Superior temporal gyrus (tissue), 1 donor: ENCODE measurements at regions not wholly inside any gene's neighbourhood (a gene's known extent, or its start where the extent isn't known, plus 50 kb on each side); places are given as distances from the start of the nearest gene placed in this dataset.
"Not testable (repeated sequence)": the region's sequence is repeated elsewhere in the genome, so short reads cannot be mapped to it uniquely, and the experiment has no call there.

Experiments used
- DNase-seq: peaks from one replicate; pipeline ENCODE4 v3.0.0-alpha.2; 2016; ENCODE audit errors: extremely low spot score

GRCh38 chr4:104138116-104138515 lies 356.6 kb downstream of the CXXC4 start:
- DNase-seq = no peak

GRCh38 chr4:104129243-104129642 lies 365.5 kb downstream of the CXXC4 start:
- no peak for DNase-seq

GRCh38 chr4:104128850-104129213 lies 365.9 kb downstream of the CXXC4 start:
- DNase-seq = no peak

- no peak for DNase-seq
Observed at GRCh38 chr4:104128031-104128849, 366.5 kb downstream of the CXXC4 start.

GRCh38 chr4:104123021-104123420 lies 371.7 kb downstream of the CXXC4 start:
- no peak for DNase-seq

DNA sequence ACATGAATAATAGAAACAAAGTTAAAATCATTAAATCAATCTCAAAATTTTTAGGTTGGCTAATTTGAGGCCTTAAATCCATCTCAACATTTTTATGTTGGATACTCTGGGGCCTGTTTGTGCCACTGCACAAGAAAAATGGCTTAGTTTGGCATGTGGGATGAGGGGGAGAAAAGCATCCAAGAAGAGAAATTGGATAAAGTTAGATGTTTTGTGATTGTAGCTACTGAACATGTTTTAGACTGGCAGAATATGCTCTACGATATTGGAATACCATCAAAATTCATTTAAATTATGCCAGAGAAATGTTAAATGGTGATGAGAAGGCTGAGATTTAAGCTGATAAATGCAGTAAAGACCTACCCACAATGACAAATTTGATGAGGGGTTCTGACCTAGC lies 376.9 kb downstream of the CXXC4 start:
- no peak for DNase-seq

- DNase-seq = no peak
Observed at GRCh38 chr4:104113850-104114249, 380.8 kb downstream of the CXXC4 start.

DNA sequence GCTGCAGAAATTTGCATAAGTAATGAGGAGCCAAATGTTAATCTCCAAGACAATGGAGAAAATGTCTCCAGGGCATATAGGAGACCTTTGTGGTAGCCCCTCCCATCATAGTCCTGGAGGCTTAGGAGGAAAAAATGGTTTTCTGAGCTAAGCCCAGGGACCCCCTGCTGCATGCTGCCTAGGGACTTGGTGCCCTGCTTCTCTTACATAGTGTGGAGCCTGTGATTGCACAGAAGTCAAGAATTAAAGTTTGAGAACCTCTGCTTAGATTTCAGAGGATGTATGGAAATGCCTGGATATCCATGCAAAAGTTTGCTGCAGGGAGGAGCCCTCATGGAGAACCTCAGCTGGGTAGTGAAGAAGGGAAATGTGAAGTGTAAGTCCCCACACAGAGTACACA lies 379.4 kb upstream of the TACR3 start:
- DNase-seq = no peak

DNA sequence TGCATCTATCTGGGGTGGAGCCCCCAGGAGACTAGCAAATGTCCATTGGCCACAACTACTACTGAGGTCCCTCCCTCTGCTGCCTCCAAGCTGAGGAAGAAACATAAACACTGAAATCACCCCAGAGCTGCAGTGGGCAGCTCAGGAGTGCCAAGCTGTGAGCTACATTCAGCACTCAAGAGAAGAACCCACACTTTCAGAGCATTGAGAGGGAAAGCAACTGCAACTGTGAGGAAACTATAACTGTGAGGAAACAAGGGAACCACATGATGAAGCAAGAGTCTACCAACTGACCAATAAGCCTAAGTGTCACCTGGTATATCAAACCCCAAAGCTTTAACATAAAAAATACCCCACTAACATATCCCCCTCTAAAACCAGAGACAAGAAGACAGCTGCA lies 373.5 kb upstream of the TACR3 start:
- DNase-seq = no peak

GRCh38 chr4:104073229-104073628 lies 353.4 kb upstream of the TACR3 start:
- DNase-seq = no peak

- no peak for DNase-seq
Observed at GRCh38 chr4:104066533-104066932, 346.7 kb upstream of the TACR3 start.

DNA sequence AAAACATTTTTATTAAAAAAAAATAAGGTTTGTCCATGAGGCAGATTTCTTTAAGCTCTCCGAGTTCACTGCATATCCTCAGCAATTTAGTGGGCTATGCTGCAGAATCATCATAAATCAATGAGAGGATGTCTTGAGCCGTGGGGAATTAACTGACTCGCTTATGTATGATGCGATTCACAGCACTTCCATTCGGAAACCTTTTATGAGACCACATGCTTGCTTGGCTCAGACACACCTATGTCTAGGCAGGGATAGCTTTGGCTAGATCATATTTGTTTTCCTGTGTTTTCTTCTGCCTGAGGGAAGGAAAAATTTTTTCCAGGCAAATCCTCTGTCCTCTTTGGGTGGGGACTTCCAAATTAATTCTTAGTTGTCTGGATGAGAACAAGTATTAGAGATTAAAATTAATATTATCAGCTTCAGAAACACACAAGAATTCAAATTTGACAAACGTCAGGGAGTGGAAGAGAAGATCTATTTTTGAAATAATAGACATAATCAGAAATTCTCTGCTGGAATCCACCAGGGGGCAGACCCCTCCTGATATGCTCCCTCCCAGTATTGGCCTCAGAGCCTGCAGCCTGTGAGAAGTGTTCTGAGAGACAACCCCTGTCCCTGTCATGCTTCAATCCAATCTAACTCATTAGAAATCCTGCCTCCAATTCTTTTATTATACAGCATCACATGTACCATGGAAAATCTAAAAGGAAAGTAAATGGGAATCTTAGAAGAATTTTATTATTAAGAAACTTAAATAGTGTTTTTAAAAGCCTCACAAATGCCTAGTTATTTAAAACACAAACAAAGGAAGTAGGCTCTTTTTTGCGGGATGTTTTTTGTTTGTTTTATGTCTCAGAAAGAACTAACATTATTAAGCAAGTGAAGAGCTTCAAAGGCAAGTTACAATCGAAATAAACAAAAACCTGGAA lies 345.1 kb upstream of the TACR3 start:
- peak; percentile 90 for DNase-seq

GRCh38 chr4:104063341-104063740 lies 343.6 kb upstream of the TACR3 start:
- DNase-seq = peak; percentile 35

DNA sequence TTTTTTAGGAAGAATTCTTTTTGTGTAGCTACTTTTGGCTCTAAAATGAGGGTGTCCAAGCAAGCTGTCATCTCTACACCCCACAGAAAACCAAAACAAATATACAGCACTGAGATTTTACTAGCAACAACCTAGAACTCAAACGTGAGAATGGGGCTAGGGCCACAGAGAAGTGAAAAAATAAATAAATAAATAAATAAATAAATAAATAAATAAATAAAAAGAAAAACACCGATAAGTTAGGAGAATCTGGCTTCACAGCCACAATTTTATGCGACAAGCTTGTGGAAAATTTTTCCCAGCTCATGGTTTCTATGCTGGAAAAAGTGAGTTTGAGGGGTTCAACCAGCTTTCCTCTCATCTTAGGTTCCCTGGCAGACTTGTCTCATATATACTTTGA lies 324.6 kb upstream of the TACR3 start:
- DNase-seq = no peak

GRCh38 chr4:104032896-104033295 lies 313.1 kb upstream of the TACR3 start:
- no peak for DNase-seq

DNA sequence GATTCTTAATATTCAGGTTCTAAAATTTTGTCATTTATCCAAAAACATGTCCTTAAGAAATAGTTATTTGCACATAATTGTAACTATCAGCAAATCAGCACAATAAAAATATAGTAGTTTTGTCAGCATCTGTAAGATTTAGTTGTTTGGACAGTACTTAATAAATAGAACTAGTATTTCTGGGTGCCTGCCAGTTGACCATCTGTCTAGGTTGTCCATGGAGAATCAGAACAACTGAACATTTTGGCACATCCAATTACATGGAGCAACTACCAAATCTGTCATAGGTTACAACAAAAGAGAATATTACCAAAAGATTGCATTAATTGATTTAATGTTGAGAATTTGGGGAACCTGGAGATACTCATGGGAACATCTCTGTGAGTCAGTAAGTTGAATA lies 305.5 kb upstream of the TACR3 start:
- DNase-seq = no peak

GRCh38 chr4:104022831-104023230 lies 303.0 kb upstream of the TACR3 start:
- DNase-seq = peak; percentile 28

- no peak for DNase-seq
Observed at GRCh38 chr4:104022226-104022625, 302.4 kb upstream of the TACR3 start.

GRCh38 chr4:104020641-104021040 lies 300.9 kb upstream of the TACR3 start:
- DNase-seq = no peak

GRCh38 chr4:104017213-104017612 lies 297.4 kb upstream of the TACR3 start:
- no peak for DNase-seq

- peak; percentile 83 for DNase-seq
Observed at GRCh38 chr4:104015680-104016079, 295.9 kb upstream of the TACR3 start.

DNA sequence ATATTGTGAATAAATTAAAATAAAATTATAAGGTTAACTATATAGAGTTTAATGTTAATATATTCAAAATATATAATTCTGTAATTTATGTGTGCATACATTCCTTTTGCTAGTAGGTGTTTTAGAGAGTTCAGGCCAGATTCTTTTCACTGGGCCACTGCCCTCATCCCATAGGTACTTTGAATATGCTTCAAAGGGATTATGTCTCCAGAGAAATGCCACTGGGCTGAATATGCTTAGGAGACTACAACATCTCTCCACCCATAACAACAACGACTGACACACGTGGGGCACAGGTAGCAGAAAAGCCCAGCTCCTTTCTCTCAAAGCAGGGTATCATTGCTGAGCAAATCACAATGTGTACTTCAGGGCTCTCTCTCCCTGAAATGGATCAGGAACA lies 290.9 kb upstream of the TACR3 start:
- no peak for DNase-seq

GRCh38 chr4:104002318-104002717 lies 282.5 kb upstream of the TACR3 start:
- DNase-seq = not testable (repeated sequence)
